ENCODE measurements at regions not wholly inside any gene's neighbourhood (a gene's known extent, or its start where the extent isn't known, plus 50 kb on each side); places are given as distances from the start of the nearest gene placed in this dataset.
A peak's percentile ranks its signal among the peaks of the same experiment; 100 is the strongest.
"Not testable (repeated sequence)": the region's sequence is repeated elsewhere in the genome, so short reads cannot be mapped to it uniquely, and the experiment has no call there.

- no peak for DNase-seq
Measured at GRCh38 chr13:87124785-87125074, 546.4 kb upstream of the SLITRK5 start.

GRCh38 chr13:87128036-87128435, 543.1 kb upstream of the SLITRK5 start:
- DNase-seq: no peak

- DNase-seq: no peak
Measured at GRCh38 chr13:87128491-87128890, 542.7 kb upstream of the SLITRK5 start.

DNA sequence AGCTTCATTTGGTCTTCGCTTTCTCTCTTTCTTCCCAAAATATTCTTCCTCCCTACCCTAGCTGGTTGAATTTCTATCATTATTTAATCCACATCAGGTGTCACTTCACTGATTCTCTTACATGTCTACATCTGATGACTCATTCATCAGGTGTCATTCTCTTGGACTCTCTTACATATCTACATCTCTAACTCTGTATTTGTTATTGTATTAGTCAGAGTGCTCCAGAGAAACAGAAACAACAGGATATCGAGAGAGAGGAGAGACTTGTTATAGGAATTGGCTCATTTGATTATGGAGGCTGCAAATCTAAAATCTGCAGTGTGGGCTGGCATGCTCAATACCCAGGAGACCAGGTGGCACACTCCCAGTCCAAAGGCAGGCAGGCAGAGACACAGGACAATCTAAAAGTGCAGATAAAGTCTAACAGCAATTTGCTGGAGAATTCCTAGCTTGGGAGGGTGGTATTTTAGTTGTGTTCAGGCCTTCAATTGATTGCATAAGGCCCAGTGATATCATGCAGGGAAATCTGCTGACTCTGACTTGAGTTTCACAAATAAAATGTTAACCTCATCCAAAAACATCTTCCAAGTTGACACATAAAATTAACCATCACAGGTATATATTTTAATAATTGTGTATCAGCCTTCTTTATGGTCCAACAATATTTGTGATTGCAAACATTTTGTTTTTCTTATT, 541.4 kb upstream of the SLITRK5 start:
- no peak for DNase-seq

GRCh38 chr13:87130423-87130822, 540.7 kb upstream of the SLITRK5 start:
- DNase-seq: no peak

- no peak for DNase-seq
Measured at GRCh38 chr13:87131611-87132010, 539.6 kb upstream of the SLITRK5 start.

DNA sequence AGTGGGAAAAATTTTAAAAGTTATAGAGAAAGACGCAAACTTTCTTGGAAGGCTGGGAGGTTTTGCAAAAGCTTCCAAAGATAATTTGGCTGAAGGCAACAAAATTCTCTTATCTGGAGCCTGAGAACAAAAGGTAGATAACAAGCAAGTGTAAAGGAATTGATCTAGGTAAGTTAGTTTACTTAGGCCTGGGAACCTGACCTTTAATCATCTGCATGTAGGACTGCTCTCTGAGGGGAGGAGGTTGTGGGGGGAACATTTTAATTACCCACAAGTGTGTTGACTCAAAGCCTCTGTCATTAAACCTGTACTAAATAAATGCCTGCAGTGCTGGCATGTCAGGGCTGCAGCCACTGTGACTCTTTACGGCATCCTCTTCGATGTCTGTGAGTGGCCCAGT, 532.3 kb upstream of the SLITRK5 start:
- no peak for DNase-seq

DNA sequence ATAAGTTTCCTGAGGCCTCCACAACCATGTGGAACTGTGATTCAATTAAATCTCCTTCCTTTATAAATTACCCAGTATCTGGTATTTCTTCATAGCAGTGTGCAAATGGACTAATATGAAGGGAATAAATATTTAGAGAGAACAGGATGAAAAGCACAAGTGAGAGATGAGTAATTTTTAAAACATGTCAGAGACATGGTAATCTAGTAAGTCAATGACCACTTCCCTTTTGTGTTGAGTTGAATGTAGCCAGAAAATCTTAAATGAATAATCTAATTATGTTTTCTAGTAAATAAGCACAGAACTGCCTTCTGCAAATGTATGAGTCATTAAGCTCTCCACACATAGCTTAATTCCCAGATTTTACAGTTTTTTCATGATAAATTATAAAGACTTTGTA, 524.1 kb upstream of the SLITRK5 start:
- no peak for DNase-seq

DNA sequence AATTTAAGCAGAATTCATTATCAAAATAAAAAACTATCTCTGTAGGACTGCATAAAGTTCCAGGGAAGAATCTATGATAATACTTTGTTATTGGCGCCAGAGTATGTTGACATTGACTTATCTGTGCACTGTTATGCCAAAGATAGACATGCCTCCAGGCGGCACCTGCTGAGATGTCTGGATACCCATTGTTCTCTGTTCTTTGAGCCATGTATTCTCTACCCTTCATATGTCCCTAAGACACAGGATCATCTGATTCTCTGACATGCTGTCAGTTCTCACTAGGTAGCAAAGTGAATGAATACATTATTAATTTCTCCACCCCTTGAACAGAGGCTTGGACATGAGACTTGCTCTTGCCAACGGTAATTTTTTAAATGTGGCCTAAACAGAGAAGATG, 517.8 kb upstream of the SLITRK5 start:
- no peak for DNase-seq

DNA sequence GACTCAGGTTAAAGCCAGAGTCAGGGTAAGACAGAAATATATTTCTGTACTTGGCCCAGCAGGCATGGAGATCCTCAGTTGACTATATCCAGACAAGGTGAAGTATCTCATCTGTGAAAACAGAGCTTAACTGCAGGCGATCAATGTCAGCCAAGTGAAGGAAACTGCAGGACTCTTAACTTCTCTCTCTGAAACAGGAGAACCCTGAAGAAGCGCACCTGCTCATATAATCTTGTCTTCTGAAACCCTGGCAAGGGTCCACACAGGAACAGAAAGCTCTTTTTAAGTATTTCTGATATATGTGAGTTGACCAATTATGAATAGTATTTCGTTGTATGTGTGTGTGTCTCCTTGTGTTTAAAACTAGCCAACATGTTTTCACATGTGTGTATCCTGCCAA, 504.8 kb upstream of the SLITRK5 start:
- DNase-seq: no peak

DNA sequence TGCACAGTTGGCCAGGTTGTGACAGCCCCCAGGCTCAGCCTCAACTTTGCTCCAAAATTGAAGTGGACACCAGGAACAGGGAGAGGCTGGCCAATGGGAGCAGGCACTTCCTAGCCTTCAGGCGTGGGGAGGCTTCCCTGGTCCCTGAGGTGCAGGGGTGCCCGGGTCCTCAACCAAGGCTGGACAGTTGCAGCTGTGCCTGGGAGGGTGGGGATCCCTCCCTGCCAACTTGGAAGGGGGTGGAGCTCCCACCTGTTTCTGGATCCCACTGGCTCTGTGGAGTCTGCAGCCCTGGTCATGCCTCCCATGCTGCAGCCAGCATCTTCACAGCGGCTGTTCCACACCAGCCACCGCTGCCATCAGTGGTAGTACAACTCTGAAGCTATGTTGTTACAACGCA, 502.8 kb upstream of the SLITRK5 start:
- no peak for DNase-seq

DNA sequence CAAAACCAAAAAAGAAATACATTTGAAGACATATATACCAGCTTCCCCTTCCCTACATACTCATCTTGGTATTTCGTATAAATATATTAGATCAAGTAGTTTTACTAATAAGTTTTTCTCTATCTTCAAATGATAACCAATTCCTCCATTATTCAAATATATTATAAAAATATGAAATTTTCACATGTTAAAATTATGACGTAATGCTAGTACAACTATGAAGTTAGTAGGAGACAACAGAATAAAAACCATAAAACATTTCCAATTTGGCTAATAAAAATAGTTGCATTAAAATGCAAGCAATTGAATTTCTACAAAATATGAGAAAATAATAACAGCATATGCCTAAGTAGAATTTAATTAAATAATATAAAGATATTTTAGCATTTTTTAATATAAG, 501.8 kb upstream of the SLITRK5 start:
- no peak for DNase-seq

- DNase-seq: no peak
Measured at GRCh38 chr13:87172166-87172835, 498.9 kb upstream of the SLITRK5 start.

- DNase-seq: not testable (repeated sequence)
Measured at GRCh38 chr13:87185138-87185537, 486.0 kb upstream of the SLITRK5 start.

DNA sequence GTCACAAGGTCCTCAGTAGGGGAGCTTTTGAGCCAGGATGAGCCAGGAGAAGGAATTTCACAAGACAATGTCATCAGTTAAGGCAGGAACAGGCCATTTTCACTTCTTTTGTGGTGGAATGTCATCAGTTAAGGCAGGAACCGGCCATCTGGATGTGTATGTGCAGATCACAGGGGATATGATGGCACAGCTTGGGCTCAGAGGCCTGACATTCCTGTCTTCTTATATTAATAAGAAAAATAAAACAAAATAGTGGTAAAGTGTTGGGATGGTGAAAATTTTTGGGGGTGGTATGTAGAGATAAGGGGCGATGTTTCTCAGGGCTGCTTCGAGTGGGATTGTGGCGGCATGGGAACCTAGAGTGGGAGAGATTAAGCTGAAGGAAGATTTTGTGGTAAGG, 484.5 kb upstream of the SLITRK5 start:
- DNase-seq: not testable (repeated sequence)

DNA sequence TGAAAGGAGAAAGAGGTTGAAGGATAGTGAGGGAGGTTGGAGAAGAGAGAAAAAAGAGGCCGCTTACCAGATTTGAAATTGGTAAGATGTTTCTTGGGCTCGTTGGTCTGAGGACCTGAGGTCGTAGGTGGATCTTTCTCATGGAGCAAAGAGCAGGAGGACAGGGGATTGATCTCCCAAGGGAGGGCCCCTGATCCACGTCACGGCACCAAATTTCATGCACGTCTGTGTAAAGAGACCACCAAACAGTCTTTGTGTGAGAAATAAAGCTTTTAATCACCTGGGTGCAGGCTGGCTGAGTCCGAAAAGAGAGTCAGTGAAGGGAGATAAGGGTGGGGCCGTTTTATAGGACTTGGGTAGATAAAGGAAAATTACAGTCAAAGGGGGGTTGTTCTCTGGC, 479.7 kb upstream of the SLITRK5 start:
- not testable (repeated sequence) for DNase-seq

GRCh38 chr13:87198371-87198770, 472.8 kb upstream of the SLITRK5 start:
- DNase-seq: no peak

- DNase-seq: no peak
Measured at GRCh38 chr13:87206708-87207107, 464.5 kb upstream of the SLITRK5 start.

GRCh38 chr13:87207280-87208003, 463.7 kb upstream of the SLITRK5 start:
- no peak for DNase-seq

- no peak for DNase-seq
Measured at GRCh38 chr13:87208636-87209035, 462.5 kb upstream of the SLITRK5 start.

GRCh38 chr13:87234981-87235380, 436.2 kb upstream of the SLITRK5 start:
- peak; percentile 87 for DNase-seq

DNA sequence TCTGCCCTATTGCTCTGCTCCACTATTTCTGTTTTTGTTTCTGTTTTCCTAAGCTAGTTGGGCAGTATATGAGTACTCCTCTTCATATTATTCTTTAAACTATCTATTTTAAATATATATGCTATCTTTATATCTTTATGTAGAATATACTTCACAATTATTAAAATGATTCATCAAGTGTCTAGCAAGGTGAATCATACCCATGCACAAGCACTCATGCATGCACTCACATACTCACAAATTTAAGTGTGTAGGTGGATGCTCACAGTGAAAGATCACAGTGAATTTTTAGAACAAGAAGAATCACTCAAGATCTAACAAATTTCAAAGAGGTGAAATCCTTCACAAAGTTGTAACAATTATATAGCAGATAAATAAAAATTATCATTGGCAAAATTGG, 435.6 kb upstream of the SLITRK5 start:
- no peak for DNase-seq

- DNase-seq: peak; percentile 96
Measured at GRCh38 chr13:87244256-87244890, 426.8 kb upstream of the SLITRK5 start.

DNA sequence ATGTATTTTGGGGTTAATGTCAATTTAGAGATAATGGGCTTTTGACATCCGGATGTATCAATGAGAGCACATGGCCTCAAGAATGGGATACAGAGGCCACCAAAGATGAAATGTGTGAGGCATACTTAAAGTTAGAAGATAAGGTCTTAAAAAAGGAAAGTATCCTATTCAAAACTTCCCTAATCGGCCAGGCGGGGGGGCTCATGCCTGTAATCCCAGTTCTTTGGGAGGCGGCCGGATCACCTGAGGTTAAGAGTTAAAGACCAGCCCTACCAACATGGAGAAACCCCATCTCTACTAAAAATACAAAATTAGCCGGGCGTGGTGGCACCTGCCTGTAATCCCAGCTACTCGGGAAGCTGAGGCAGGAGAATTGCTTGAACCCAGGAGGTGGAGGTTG, 421.3 kb upstream of the SLITRK5 start:
- not testable (repeated sequence) for DNase-seq

All from hematopoietic multipotent progenitor cell treated with erythropoietin and hydrocortisone succinate and interleukin-3 and kit ligand, for 4 days (in vitro differentiated cells).